Anterior cingulate cortex (tissue), 58 donors: ENCODE measurements at regions not wholly inside any gene's neighbourhood (a gene's known extent, or its start where the extent isn't known, plus 50 kb on each side); places are given as distances from the start of the nearest gene placed in this dataset.
A peak's percentile ranks its signal among the peaks of the same experiment; 100 is the strongest.

ENCODE experiments used
- DNase-seq, 58 donors: peaks; one replicate each; lab custom pipeline; 2025; lab: John Stamatoyannopoulos, UW

GRCh38 chr5:66454186-66455078 is 141.8 kb upstream of the MAST4 start:
- no peak for DNase-seq

GRCh38 chr5:66459728-66460127 is 136.5 kb upstream of the MAST4 start:
- DNase-seq, result no peak

- DNase-seq, result no peak
Observed at GRCh38 chr5:66467564-66467963, 128.6 kb upstream of the MAST4 start.

GRCh38 chr5:66469684-66470083 is 126.5 kb upstream of the MAST4 start:
- no peak for DNase-seq

GRCh38 chr5:66472010-66472409 is 124.2 kb upstream of the MAST4 start:
- DNase-seq, result no peak

- DNase-seq, result no peak
Observed at GRCh38 chr5:66475731-66476130, 120.5 kb upstream of the MAST4 start.

GRCh38 chr5:66477596-66477995 is 118.6 kb upstream of the MAST4 start:
- no peak for DNase-seq

- no peak for DNase-seq
Observed at GRCh38 chr5:66494437-66494836, 101.8 kb upstream of the MAST4 start.

GRCh38 chr5:66498791-66499207 is 97.4 kb upstream of the MAST4 start:
- DNase-seq, result peak in 1 of 58 donors; percentile 1

GRCh38 chr5:66503203-66503789 is 92.9 kb upstream of the MAST4 start:
- DNase-seq, result no peak

GRCh38 chr5:66507106-66507505 is 89.1 kb upstream of the MAST4 start:
- no peak for DNase-seq

- no peak for DNase-seq
Observed at GRCh38 chr5:66511491-66511890, 84.7 kb upstream of the MAST4 start.

- no peak for DNase-seq
Observed at GRCh38 chr5:66513130-66513529, 83.1 kb upstream of the MAST4 start.

- DNase-seq, result no peak
Observed at GRCh38 chr5:66515209-66515608, 81.0 kb upstream of the MAST4 start.

- DNase-seq, result no peak
Observed at GRCh38 chr5:66516550-66516949, 79.6 kb upstream of the MAST4 start.

- no peak for DNase-seq
Observed at GRCh38 chr5:66517351-66517750, 78.8 kb upstream of the MAST4 start.

GRCh38 chr5:66518052-66518451 is 78.1 kb upstream of the MAST4 start:
- no peak for DNase-seq

GRCh38 chr5:66518753-66519152 is 77.4 kb upstream of the MAST4 start:
- no peak for DNase-seq

- no peak for DNase-seq
Observed at GRCh38 chr5:66519626-66520025, 76.6 kb upstream of the MAST4 start.

GRCh38 chr5:66520854-66521253 is 75.3 kb upstream of the MAST4 start:
- DNase-seq, result no peak

- peak in 2 of 58 donors; percentile 0 to 1 for DNase-seq
Observed at GRCh38 chr5:66527478-66528035, 68.6 kb upstream of the MAST4 start.

GRCh38 chr5:66529182-66529581 is 67.0 kb upstream of the MAST4 start:
- DNase-seq, result no peak
